H9 (cell line): ENCODE measurements at regions not wholly inside any gene's neighbourhood (a gene's known extent, or its start where the extent isn't known, plus 50 kb on each side); places are given as distances from the start of the nearest gene placed in this dataset.

ENCODE experiments used
- DNase-seq: peaks from one replicate; pipeline ENCODE4 v3.0.0-alpha.2; 2017
- H2AFZ ChIP-seq: one replicate; pipeline ENCODE4 v1.6.1; 2013; ENCODE audit warnings: mild to moderate bottlenecking, low read length, control low read depth, moderate library complexity
- H2AK5ac ChIP-seq: 2 replicates; pipeline ENCODE4 v1.6.1; 2013; ENCODE audit warnings: low read length, control low read depth, mixed read lengths; ENCODE audit not compliant: insufficient read length
- H2BK120ac ChIP-seq: one replicate; pipeline ENCODE4 v1.6.1; 2013; ENCODE audit warnings: low read depth, mild to moderate bottlenecking, low read length, control low read depth, inconsistent platforms; ENCODE audit not compliant: poor library complexity, severe bottlenecking
- H2BK12ac ChIP-seq: 2 replicates; pipeline ENCODE4 v1.6.1; 2013; ENCODE audit warnings: low read length, control low read depth, mixed read lengths, low read depth; ENCODE audit not compliant: insufficient read length
- H2BK15ac ChIP-seq: 2 replicates; pipeline ENCODE4 v1.6.1; 2013; ENCODE audit warnings: low read depth, low read length, control low read depth
- H2BK20ac ChIP-seq: one replicate; pipeline ENCODE4 v1.6.1; 2013; ENCODE audit warnings: low read depth, mild to moderate bottlenecking, low read length, control low read depth, inconsistent platforms; ENCODE audit not compliant: poor library complexity, severe bottlenecking
- H2BK5ac ChIP-seq: 2 replicates; pipeline ENCODE4 v1.6.1; 2013; ENCODE audit warnings: low read length, control low read depth, mixed read lengths; ENCODE audit not compliant: insufficient read length
- H3K14ac ChIP-seq: 2 replicates; pipeline ENCODE4 v1.6.1; 2013; ENCODE audit warnings: low read length, control low read depth; ENCODE audit not compliant: insufficient read depth
- H3K18ac ChIP-seq: 2 replicates; pipeline ENCODE4 v1.6.1; 2013; ENCODE audit warnings: low read depth, mild to moderate bottlenecking, mixed read lengths, low read length, control low read depth; ENCODE audit not compliant: insufficient read length
- H3K23ac ChIP-seq: 2 replicates; pipeline ENCODE4 v1.6.1; 2013; ENCODE audit warnings: low read length, control low read depth, mixed read lengths, low read depth; ENCODE audit not compliant: insufficient read length
- H3K23me2 ChIP-seq: 2 replicates; pipeline ENCODE4 v1.6.1; 2013; ENCODE audit warnings: low read depth, mild to moderate bottlenecking, mixed read lengths, low read length, control low read depth; ENCODE audit not compliant: insufficient read length, poor library complexity, severe bottlenecking
- H3K27ac ChIP-seq: 2 replicates; pipeline ENCODE4 v1.5.1; 2013; ENCODE audit warnings: low read length, control low read depth, mixed read lengths, low read depth; ENCODE audit not compliant: insufficient read length
- H3K27me3 ChIP-seq: 2 replicates; pipeline ENCODE4 v1.6.1; 2013; ENCODE audit warnings: low read length, control low read depth, inconsistent platforms; ENCODE audit not compliant: insufficient read depth
- H3K4ac ChIP-seq: 2 replicates; pipeline ENCODE4 v1.6.1; 2013; ENCODE audit warnings: low read depth, mild to moderate bottlenecking, control low read depth, inconsistent platforms, low read length, moderate library complexity
- H3K4me1 ChIP-seq: 2 replicates; pipeline ENCODE4 v1.6.1; 2013; ENCODE audit warnings: low read length, control low read depth, inconsistent platforms; ENCODE audit not compliant: insufficient read depth
- H3K4me2 ChIP-seq: 2 replicates; pipeline ENCODE4 v1.6.1; 2013; ENCODE audit warnings: low read length, control low read depth, mixed read lengths; ENCODE audit not compliant: insufficient read length, insufficient read depth
- H3K56ac ChIP-seq: 2 replicates; pipeline ENCODE4 v1.6.1; 2013; ENCODE audit warnings: low read depth, mild to moderate bottlenecking, mixed read lengths, low read length, control low read depth; ENCODE audit not compliant: insufficient read length
- H3K79me1 ChIP-seq: 2 replicates; pipeline ENCODE4 v1.6.1; 2013; ENCODE audit warnings: low read depth, mild to moderate bottlenecking, moderate library complexity, low read length, control low read depth, inconsistent platforms; ENCODE audit not compliant: insufficient read depth, poor library complexity, severe bottlenecking
- H3K79me2 ChIP-seq: 2 replicates; pipeline ENCODE4 v1.6.1; 2013; ENCODE audit warnings: low read length, control low read depth, inconsistent platforms; ENCODE audit not compliant: insufficient read depth
- H3K9ac ChIP-seq: 2 replicates; pipeline ENCODE4 v1.6.1; 2013; ENCODE audit warnings: low read length, control low read depth, mixed read lengths; ENCODE audit not compliant: insufficient read length; ENCODE audit errors: extremely low read depth
- H3K9me3 ChIP-seq: one replicate; pipeline ENCODE4 v1.6.1; 2013; ENCODE audit warnings: low read depth, low read length, inconsistent platforms; ENCODE audit not compliant: control insufficient read depth
- H3T11ph ChIP-seq: one replicate; pipeline ENCODE4 v1.6.1; 2013; ENCODE audit warnings: mild to moderate bottlenecking, low read length, control low read depth, inconsistent platforms
- H4K20me1 ChIP-seq: one replicate; pipeline ENCODE4 v1.6.1; 2013; ENCODE audit not compliant: control insufficient read depth, insufficient read length, insufficient read depth
- H4K5ac ChIP-seq: 2 replicates; pipeline ENCODE4 v1.6.1; 2013; ENCODE audit warnings: low read depth, mild to moderate bottlenecking, mixed read lengths, low read length, control low read depth; ENCODE audit not compliant: insufficient read length
- H4K8ac ChIP-seq: replicated peaks from 2 replicates; pipeline ENCODE4 v1.6.1; 2013; ENCODE audit warnings: low read length, control low read depth, mixed read lengths, low read depth; ENCODE audit not compliant: insufficient read length
- H4K91ac ChIP-seq: 2 replicates; pipeline ENCODE4 v1.6.1; 2013; ENCODE audit warnings: low read depth, mild to moderate bottlenecking, moderate library complexity, mixed read lengths, low read length, control low read depth; ENCODE audit not compliant: insufficient read length
- H3K27ac Mint-ChIP-seq, 3 experiments: 2 replicates in 2 of 3; 3 replicates in 1 of 3; pipeline ENCODE4 v1.8.0; 2020 to 2021; ENCODE audit warnings: mixed read lengths in 3 of 3, mild to moderate bottlenecking in 1 of 3, moderate library complexity in 1 of 3
- H3K27me3 Mint-ChIP-seq: 2 replicates; pipeline ENCODE4 v1.8.0; 2021; ENCODE audit warnings: low read depth, mild to moderate bottlenecking, moderate library complexity, mixed read lengths
- H3K36me3 Mint-ChIP-seq, 3 experiments: 2 replicates in 2 of 3; 3 replicates in 1 of 3; pipeline ENCODE4 v1.8.0; 2020 to 2021; ENCODE audit warnings: low read depth in 3 of 3, mixed read lengths in 3 of 3; ENCODE audit not compliant: insufficient read depth in 1 of 3
- H3K4me1 Mint-ChIP-seq, 2 experiments: 2 replicates each; pipeline ENCODE4 v1.8.0; 2020; ENCODE audit warnings: mixed read lengths in 2 of 2
- H3K4me3 Mint-ChIP-seq, 2 experiments: 2 replicates in 1 of 2; 3 replicates in 1 of 2; pipeline ENCODE4 v1.8.0; 2020 to 2021; ENCODE audit warnings: mild to moderate bottlenecking in 2 of 2, mixed read lengths in 2 of 2, moderate library complexity in 1 of 2
- H3K9me3 Mint-ChIP-seq, 2 experiments: 2 replicates in 1 of 2; 3 replicates in 1 of 2; pipeline ENCODE4 v1.8.0; 2020; ENCODE audit warnings: mild to moderate bottlenecking in 2 of 2, mixed read lengths in 2 of 2, moderate library complexity in 1 of 2
- WGBS: extraction: QIAGEN DNeasy Blood & Tissue Kit; methylation state at CpG from one replicate; pipeline ENCODE4 v1.1.7; 2013; ENCODE audit warnings: missing lambda C conversion rate, low lambda C conversion rate, mixed read lengths; ENCODE audit not compliant: insufficient read length; ENCODE audit errors: extremely low coverage; 5-methylcytosine and 5-hydroxymethylcytosine counted together
- TF ChIP-seq, protein P1 (sequence below): fragments of 200-600 bp; sonication (generic); conservative IDR thresholded peaks from 3 replicates; pipeline ENCODE4 v1.8.0; 2021; ENCODE audit warnings: antibody characterized with exemption, mild to moderate bottlenecking

GRCh38 chr1:4973341-4973740 lies 318.9 kb downstream of the AJAP1 start:
- H3K4me3 Mint-ChIP-seq, result no peak overlapping the region
- no peak overlapping the region for H2AFZ ChIP-seq
- no peak overlapping the region for H2BK15ac ChIP-seq
- H4K5ac ChIP-seq, result no peak overlapping the region
- no peak overlapping the region for H3K23ac ChIP-seq
- H3K27me3 ChIP-seq, result no peaks in the 10 kb centered on the region
- H3K79me1 ChIP-seq, result no peaks in the 10 kb centered on the region
- no peak overlapping the region for H3K9ac ChIP-seq
- no peak overlapping the region for H3T11ph ChIP-seq
- H3K23me2 ChIP-seq, result no peaks in the 10 kb centered on the region
- H3K56ac ChIP-seq, result no peak overlapping the region
- H3K4ac ChIP-seq, result no peak overlapping the region
- H2BK5ac ChIP-seq, result no peak overlapping the region
- H3K9me3 Mint-ChIP-seq, result peaks cover 4 to 9% of the 10 kb centered on the region in 2 experiments; a peak in 3 of 5 replicates
- no peaks in the 10 kb centered on the region for H3K4me1 ChIP-seq
- no peak overlapping the region for H2BK20ac ChIP-seq
- H2AK5ac ChIP-seq, result no peak overlapping the region
- H4K8ac ChIP-seq, result no peak overlapping the region
- no peak overlapping the region for H3K27ac Mint-ChIP-seq
- no peaks in the 10 kb centered on the region for H3K9me3 ChIP-seq
- no peaks in the 10 kb centered on the region for H3K79me2 ChIP-seq
- H2BK12ac ChIP-seq, result no peak overlapping the region
- H4K20me1 ChIP-seq, result no peaks in the 10 kb centered on the region
- H3K36me3 Mint-ChIP-seq, result peaks cover 0 to 4% (median 2%) of the 10 kb centered on the region in 3 experiments; a peak in 3 of 7 replicates
- no peak overlapping the region for H4K91ac ChIP-seq
- no peak for DNase-seq
- peaks cover 7% of the 10 kb centered on the region for H3K27me3 Mint-ChIP-seq
- H3K4me1 Mint-ChIP-seq, result peaks cover 9% of the 10 kb centered on the region in 2 experiments; a peak in 3 of 4 replicates
- no peak overlapping the region for H3K27ac ChIP-seq
- no peak overlapping the region; the same call in 1 of the 2 replicates for H3K14ac ChIP-seq
- H3K18ac ChIP-seq, result no peak overlapping the region
- WGBS, result no CpG with 5 or more reads among the region's 10 CpGs
- H2BK120ac ChIP-seq, result no peak overlapping the region
- no peak overlapping the region for H3K4me2 ChIP-seq
- TF ChIP-seq, protein P1, sequence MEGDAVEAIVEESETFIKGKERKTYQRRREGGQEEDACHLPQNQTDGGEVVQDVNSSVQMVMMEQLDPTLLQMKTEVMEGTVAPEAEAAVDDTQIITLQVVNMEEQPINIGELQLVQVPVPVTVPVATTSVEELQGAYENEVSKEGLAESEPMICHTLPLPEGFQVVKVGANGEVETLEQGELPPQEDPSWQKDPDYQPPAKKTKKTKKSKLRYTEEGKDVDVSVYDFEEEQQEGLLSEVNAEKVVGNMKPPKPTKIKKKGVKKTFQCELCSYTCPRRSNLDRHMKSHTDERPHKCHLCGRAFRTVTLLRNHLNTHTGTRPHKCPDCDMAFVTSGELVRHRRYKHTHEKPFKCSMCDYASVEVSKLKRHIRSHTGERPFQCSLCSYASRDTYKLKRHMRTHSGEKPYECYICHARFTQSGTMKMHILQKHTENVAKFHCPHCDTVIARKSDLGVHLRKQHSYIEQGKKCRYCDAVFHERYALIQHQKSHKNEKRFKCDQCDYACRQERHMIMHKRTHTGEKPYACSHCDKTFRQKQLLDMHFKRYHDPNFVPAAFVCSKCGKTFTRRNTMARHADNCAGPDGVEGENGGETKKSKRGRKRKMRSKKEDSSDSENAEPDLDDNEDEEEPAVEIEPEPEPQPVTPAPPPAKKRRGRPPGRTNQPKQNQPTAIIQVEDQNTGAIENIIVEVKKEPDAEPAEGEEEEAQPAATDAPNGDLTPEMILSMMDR, result no peak
